Kasumi-1 (cell line): ENCODE measurements at regions not wholly inside any gene's neighbourhood (a gene's known extent, or its start where the extent isn't known, plus 50 kb on each side); places are given as distances from the start of the nearest gene placed in this dataset.
A peak's percentile ranks its signal among the peaks of the same experiment; 100 is the strongest.
"Not testable (repeated sequence)": the region's sequence is repeated elsewhere in the genome, so short reads cannot be mapped to it uniquely, and the experiment has no call there.

Experiments used
- DNase-seq, 2 experiments: peaks; one replicate each; lab custom pipeline; 2025; lab: John Stamatoyannopoulos, UW

DNA sequence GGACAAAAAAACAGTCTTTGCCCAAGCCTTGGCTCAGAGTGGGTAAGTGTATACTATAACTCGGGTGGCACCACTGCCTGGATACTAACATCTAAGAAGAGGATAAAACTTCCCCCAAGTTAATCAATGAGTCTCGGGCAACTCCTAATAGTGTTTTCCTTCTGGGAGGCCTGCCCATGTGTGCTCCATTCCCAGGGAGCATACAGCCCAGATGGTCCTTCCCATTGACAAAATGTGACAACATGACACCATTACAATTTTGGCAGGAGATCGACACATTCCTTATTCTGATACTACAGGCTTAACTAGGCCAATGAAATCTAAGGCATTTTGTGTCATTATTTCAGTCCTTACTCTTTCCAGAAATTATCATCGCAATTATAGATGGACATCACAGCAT lies 52.7 kb upstream of the CRIM1 start:
- DNase-seq: no peak

DNA sequence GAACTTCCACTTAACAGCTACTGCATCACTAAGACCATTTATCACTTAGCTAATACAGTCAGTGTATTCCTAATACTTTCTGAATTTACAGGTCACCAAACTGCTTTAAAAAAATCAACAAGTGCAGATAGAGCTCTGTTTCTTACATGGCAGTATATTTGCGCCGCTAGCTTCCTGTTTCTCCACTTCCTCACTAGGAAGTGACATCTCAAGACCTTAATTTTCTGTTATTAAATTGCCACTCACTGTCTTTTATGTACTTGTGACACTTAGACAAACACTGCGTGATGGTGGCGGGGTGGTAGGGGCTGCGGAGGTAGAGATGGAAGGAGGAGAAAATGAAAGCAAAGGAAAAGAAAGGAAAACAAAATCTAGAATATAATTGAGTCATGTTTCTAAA lies 53.7 kb upstream of the CRIM1 start:
- DNase-seq: no peak

DNA sequence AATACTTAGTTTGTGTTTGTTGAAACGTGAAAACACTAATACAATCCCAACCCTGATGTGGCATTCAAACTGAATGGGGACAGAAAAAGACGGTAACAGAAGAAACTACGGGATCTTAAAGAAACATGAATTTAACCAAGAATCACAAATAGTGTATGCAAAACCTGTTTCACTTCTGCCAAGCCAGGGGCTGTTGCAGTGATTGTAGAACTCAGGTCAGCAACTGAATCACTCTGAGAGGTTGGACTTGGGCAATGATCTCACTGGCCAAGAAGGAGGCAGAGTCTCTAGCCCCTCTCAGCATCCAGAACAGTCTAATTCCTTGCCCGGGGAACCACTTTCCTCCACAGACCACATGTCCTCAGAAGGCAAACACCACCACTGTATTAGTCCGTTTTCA lies 54.9 kb upstream of the CRIM1 start:
- no peak for DNase-seq

GRCh38 chr2:36296798-36297197 lies 58.8 kb upstream of the CRIM1 start:
- no peak for DNase-seq

DNA sequence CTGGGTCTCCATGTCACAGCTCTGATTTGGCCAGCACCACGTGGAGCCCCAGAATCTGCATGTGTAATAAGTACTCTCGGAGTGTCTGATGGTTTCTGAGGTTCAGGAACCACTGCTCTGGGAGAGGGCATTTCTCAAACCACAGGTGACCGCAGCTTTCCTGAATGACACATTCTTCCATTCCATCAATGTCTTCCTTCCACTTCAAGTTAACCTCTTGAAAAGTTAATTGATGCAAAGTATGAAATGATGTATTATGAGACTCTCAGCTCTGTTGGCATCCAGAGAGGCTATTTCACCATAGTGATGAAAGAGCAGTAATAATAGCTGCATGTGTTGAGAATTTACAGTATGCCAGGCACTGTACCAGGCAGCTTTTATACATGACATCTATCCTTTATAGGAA lies 61.3 kb upstream of the CRIM1 start:
- no peak for DNase-seq

- no peak for DNase-seq
Measured at GRCh38 chr2:36290306-36290856, 65.2 kb upstream of the CRIM1 start.

DNA sequence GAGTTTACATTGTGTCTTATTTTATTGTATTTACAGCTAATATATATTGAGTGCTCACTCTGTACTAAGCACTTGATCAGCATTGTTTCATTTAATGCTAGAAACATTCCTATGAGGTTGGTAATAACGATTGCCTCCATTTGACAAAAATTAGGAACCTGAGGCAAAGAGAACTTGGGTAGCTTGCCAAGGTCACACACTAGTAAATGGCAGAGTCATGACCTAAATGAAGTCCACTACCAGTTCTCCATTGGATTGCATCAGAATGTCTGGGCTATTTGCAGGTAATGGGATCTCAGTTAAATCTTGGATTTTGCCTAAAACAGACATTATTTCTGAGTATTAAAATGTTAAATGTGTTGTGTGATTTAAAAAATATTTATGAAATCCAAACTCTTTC lies 65.8 kb upstream of the CRIM1 start:
- DNase-seq: no peak

DNA sequence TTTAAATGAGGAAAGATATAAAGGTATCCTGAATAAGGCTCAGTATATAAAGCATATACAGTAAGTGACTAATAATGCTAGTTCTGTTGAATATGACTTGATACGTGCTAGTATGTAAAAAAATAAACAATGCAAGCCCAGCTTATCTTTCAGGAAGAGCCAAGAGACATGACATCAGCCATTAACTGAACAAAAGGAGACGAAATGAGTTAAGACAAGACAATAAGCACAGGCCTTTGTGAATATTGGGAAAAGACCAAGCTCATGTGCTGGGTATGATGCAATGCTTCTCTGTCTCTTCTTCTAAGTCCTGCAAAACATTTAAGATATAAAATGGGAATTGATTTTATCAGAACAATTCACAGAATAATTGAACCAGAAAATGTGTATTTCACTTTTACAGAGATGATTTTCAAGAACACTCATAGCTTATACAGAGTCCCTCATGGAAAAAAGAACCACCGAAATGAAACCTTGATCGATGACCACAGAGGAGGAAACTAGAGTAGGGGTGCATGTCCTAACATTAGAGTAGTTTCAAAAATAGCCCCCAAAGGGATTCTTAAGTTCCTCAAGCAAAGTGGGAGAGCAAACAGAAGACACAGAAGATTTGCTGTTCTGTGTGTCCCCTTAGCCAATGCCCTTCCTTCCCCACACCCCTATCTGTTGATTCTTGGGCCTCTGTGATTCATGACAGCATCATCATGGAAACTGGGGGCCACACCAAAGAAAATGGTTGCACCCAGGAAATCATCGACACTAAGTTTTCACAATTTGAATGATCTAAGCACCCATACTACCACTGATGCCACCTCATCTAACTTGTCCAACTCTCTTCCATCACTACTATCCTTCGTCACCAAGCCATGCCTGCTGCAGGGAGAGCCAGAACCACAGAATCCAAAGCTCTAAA lies 68.0 kb upstream of the CRIM1 start:
- no peak for DNase-seq

GRCh38 chr2:36279506-36279905 lies 76.1 kb upstream of the CRIM1 start:
- not testable (repeated sequence) for DNase-seq

DNA sequence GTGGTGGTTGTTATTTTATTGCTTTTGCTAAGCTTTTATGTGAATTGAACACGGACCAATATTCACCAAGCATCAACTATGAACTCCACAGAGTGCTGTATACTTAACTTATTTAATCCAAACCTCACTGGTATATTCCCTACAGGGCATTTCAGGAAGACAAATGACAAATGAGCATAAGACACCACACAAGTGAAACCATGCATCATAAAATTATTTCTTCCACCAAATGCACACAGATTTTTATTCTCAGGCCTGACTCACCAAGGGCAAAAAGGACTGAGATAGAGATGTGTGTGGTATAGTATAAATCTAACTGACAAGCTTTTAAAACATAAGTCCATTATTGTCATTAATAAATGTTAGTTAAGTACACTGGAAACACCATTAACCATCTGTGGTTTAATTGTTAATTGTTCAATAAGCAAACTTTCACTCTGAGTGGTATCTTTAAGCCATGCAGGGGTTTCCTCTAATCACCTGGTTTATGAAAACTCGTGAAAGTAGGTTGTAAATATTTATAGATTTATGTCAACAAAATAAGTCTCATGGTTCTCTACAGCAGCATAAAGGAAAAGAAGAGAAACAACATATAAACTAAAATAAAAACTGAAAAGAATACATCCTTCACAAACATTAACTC lies 77.6 kb upstream of the CRIM1 start:
- DNase-seq: no peak

DNA sequence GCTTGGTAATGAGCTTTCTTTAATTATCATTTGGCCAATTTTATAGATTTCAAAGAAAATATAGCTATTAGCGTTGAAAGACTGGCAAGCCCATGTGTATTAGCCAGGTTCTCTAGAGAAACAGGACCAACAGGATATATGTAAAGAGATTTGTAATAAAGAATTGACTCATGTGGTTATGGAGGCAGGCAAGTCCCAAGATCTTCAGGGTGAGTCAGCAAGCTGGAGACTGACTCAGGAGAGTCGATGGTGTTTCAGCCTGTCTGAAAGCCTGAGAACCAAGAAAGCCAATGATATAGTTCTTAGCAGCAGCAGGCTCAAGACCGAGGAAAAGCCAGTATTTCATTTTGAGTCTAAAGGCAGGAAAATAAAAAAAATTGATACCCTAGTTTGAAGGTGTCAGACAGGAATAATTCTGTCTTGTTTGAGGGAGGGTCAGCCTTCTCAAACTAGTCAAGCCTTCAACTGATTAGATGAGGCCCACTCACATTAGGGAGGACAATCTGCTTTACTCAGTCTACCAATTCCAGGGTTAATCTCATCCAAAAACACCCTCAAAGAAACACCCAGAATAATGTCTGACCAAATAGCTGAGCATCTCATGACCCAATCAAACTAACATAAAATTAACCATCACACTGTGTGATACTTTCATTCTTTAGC lies 78.3 kb upstream of the CRIM1 start:
- no peak for DNase-seq

- DNase-seq: no peak
Measured at GRCh38 chr2:36271266-36271665, 84.3 kb upstream of the CRIM1 start.

DNA sequence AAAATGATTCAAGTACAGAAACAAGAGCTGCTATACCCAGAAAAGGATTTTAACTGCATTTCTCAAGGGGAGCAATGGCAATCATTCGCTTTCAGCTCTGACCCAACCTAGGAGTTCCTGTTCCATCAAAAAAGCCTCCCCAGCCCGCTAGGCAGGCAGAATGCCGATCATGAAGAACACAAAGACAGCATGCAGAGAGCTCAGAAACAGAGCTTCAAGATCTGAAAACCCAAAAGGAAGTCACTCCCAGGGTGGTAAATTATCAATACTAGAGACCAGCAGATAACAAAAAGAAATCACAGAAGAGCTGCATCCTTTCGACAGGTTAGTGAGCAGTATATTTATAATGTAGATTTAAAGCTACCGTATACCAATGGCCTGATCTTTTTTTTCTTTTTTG lies 84.8 kb upstream of the CRIM1 start:
- no peak for DNase-seq

- DNase-seq: no peak
Measured at GRCh38 chr2:36267194-36267593, 88.4 kb upstream of the CRIM1 start.

- no peak for DNase-seq
Measured at GRCh38 chr2:36266536-36267121, 88.9 kb upstream of the CRIM1 start.

DNA sequence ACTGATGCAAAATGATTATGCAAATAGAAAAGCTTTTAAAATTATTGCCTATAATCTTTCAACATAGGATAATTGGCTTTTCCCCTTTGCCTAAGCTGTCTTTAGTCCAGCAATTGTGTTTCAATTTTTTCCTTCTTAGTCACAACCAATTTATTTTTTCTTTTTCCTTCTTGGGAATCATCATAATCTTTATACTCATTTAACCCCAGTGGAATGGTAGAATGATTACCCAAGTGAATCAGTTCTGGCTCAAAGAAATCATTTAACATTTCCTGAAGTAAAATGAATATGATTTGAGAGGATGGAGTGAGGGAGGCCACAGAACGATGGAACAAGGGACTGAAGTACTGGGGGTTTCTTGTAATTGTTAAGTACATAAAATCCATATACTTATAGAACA lies 93.0 kb upstream of the CRIM1 start:
- no peak for DNase-seq

DNA sequence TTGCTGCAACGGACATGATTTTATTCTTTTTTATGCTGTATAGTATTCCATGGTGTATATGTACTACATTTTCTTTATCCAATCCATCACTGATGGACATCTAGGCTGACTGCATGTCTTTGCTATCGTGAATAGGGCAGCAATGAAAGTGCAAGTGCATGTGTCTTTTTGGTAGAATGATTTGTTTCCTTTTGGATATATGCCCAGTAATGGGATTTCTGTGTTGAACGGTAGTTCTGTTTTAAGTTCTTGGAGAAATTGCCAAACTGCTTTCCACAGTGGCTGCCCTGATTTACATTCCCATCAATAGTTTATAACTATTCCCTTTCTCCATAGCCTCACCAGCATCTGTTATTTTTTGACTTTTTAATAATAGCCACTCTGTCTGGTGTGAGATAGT lies 99.7 kb upstream of the CRIM1 start:
- no peak for DNase-seq

DNA sequence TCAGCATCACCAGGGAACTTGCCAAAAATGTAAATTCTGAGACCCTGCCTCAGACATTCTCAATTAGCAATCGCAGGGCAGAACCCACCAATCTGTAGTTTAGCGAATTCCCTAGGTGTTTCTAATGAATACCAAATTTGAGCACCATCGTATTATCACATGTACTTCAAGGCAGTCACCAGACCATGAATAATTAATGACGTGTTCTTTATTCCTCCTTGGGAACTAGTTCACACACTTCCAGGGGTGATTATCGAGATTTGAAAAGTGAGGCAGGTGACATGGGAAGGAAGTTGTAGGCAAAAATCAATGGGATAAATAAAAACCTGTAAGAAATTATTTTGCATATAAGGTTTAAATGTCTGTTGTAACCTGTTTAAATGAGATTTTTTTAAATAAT lies 102.5 kb upstream of the CRIM1 start:
- no peak for DNase-seq

DNA sequence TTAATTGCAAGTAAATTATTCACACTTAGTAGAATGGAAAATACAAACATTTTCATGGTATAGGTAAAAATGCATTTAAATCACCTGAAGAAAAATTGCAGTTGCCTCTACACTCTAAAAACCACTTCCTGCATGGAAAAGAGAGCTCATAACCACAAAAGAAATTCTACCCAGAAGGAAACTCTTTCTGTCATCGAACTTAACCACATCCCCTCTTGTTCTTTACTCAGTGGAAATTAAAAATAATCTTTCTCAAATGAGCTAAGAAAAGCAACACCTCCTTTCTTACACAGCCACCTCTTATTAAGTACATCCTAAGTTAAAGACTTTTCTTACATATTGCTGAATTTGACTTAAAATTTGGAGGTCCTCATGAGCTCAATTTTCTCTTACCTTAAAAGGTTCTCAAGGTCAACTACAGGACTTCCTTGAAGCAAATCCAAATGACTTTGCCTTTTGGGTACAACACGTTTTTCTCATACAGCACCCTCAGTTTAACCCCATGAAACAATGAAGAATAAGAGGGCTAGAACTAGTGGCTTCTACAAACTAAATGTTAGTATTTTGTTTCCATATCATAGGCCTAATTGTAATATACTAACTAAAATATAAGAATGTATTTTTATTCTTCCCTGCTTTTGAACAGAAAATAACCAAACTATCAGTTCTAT lies 109.1 kb upstream of the CRIM1 start:
- peak; percentile 70 to 82 for DNase-seq

DNA sequence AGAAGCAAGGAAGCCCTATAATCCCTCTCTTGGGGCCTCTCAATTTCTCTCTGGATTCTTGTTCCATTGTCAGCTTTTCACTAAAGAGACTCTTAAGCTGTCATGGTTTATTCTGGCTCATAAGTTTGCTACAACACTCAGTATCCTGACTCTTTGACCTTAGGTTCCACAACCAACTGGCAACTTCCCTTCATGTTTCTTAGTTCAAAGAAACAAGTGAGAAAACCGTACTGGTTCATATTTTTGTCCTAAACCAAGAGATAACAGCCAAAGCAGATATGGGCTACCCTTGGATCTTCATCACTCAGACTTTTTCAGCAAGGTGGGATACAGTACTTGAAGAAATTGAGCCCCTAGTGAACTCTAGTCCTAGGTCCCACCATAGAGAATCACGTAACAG lies 109.9 kb upstream of the CRIM1 start:
- peak in 1 of 2 experiments; percentile 5 for DNase-seq

DNA sequence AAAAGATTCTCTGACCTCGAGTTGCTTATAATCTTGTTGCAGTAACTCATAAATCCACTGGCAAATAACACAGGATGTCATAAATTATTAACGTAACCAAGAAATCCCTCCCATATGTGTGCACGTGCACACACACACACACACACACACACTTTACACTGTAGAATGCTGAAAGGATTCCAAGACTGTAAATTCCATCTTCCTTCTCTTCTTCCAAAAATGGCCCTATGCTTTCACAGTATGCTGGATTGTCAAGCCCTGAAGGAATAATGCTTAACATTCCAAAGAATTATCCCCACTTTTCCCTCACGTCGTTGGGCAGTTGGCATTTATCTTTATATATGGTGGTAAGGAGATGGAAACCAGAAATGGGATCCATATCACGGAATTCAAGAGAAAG lies 117.5 kb upstream of the CRIM1 start:
- DNase-seq: no peak

DNA sequence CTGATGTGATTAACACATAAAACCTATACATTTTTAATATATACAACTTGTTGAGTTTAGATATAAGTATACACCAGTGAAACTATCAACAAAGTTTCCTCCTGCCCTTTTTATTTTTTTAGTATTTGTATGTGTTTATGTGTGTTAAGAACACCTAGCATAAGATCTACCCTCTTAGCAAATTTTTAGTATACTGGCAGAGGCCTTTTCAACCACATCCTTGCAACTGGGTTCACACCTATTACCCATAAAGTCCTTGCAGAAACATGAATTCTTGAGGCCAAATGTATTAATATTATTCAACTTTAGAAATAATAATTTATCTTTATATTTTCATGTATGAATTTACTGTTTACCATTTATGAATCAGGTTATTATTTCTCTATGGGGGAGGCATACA lies 119.7 kb upstream of the CRIM1 start:
- DNase-seq: no peak
